Left ventricle myocardium inferior (tissue), 1 donor: ENCODE measurements at regions not wholly inside any gene's neighbourhood (a gene's known extent, or its start where the extent isn't known, plus 50 kb on each side); places are given as distances from the start of the nearest gene placed in this dataset.
"Not testable (repeated sequence)": the region's sequence is repeated elsewhere in the genome, so short reads cannot be mapped to it uniquely, and the experiment has no call there.

Experiments used
- DNase-seq: peaks from one replicate; pipeline ENCODE4 v3.0.0-alpha.2; 2020
- H3K27ac ChIP-seq: fragments of 200-600 bp; replicated peaks from 2 replicates; pipeline ENCODE4 v1.8.0; 2021
- H3K27me3 ChIP-seq: fragments of 200-600 bp; 2 replicates; pipeline ENCODE4 v1.8.0; 2021; ENCODE audit warnings: low read depth
- H3K36me3 ChIP-seq: fragments of 200-600 bp; 2 replicates; pipeline ENCODE4 v1.8.0; 2021
- H3K4me1 ChIP-seq: fragments of 200-600 bp; 2 replicates; pipeline ENCODE4 v1.8.0; 2021
- H3K4me3 ChIP-seq: fragments of 200-600 bp; 2 replicates; pipeline ENCODE4 v1.8.0; 2021; ENCODE audit warnings: mild to moderate bottlenecking, moderate library complexity
- H3K9me3 ChIP-seq: fragments of 200-600 bp; replicated peaks from 2 replicates; pipeline ENCODE4 v1.8.0; 2021
- intact Hi-C: fragments of 100-400 bp; cut with micrococcal nuclease; formaldehyde crosslinking; loops from one replicate; pipeline ENCODE4 v1.11.0; 2022
- TF ChIP-seq, protein P1 (sequence below): fragments of 200-600 bp; IDR thresholded peaks from 2 replicates; pipeline ENCODE4 v1.8.0; 2021; ENCODE audit warnings: antibody characterized with exemption, mild to moderate bottlenecking, borderline replicate concordance
- donor health status: DM: no; HTN: yes; CAD: no; lungs with severe emphysema.

DNA sequence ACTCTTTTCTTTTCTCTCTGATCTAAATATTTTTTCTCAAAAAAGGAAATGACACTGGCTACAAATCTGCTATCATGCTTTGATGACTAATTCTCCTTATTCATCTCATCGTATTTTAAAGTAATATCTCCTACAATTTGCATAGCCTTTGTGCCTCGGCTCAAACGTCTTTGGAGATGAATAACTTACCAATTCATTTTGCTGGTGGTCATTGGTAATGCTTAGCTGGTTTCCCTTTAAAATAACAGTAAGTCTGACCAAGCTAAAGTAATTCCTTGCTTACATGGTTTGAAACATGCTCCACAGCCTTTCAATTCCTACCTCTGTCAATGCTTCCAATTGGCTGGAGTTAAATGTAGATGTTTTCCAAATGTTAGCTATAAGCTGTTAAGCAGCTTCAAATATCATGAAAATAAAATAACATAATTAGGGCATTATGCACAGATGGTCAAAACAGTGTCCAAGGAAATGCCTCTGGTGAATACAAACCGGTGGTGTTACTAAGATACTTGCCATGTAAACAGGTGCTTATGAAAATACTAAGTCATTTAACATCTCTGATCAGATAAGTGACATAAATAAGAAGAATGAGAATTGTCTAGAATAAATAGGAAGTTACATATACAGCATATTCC is 435.0 kb downstream of the POM121L12 start:
- H3K27ac ChIP-seq, result no peak overlapping the region
- no peak for DNase-seq
- H3K9me3 ChIP-seq, result no peaks in the 10 kb centered on the region
- no peak overlapping the region for H3K4me3 ChIP-seq
- no peaks in the 10 kb centered on the region for H3K4me1 ChIP-seq
- TF ChIP-seq, protein P1, sequence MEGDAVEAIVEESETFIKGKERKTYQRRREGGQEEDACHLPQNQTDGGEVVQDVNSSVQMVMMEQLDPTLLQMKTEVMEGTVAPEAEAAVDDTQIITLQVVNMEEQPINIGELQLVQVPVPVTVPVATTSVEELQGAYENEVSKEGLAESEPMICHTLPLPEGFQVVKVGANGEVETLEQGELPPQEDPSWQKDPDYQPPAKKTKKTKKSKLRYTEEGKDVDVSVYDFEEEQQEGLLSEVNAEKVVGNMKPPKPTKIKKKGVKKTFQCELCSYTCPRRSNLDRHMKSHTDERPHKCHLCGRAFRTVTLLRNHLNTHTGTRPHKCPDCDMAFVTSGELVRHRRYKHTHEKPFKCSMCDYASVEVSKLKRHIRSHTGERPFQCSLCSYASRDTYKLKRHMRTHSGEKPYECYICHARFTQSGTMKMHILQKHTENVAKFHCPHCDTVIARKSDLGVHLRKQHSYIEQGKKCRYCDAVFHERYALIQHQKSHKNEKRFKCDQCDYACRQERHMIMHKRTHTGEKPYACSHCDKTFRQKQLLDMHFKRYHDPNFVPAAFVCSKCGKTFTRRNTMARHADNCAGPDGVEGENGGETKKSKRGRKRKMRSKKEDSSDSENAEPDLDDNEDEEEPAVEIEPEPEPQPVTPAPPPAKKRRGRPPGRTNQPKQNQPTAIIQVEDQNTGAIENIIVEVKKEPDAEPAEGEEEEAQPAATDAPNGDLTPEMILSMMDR, result no peak
- no peaks in the 10 kb centered on the region for H3K27me3 ChIP-seq
- intact Hi-C loops, result no loop called here
- H3K36me3 ChIP-seq, result no peaks in the 10 kb centered on the region

DNA sequence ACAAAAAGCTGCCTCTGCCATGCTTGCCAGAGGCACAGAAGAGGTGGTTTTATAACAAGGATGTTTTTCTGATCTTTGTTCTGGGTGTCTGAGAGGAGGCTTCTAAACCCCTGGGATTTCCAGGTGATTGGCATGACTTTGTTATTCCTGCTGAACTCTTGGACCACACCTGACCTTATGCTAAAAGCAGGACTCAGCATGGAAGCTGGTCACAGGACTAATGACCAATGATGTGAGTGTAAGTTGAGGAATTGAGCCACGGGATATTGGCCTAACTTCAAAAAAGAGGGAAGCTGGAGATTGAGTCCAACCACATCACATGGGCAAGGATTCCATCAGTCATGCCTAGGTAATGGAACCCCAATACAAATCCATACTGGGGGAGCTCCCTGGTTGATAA is 437.9 kb downstream of the POM121L12 start:
- no peak overlapping the region for H3K27ac ChIP-seq
- no peaks in the 10 kb centered on the region for H3K4me1 ChIP-seq
- no peaks in the 10 kb centered on the region for H3K27me3 ChIP-seq
- TF ChIP-seq, protein P1, result no peak
- DNase-seq, result no peak
- H3K36me3 ChIP-seq, result no peaks in the 10 kb centered on the region
- intact Hi-C loops, result no loop called here
- no peak overlapping the region for H3K4me3 ChIP-seq
- H3K9me3 ChIP-seq, result no peaks in the 10 kb centered on the region

DNA sequence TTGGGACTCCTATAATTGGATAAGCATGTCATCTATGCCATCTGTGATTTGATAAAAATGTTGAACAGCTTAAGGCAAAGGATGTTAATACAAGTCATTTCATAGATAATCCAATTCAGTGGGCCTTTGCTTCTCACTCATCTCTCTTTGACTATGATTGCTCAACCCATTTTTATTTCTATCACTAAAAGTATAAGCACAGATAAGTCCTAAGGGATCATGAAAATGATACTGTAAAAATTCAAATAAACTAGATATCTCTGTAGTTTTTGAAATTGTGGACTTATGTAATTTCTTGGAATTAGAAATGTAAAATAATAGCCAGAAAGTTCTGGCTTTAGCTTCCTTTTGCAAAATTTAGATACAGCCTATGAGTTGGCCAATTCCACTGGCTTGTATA is 440.3 kb downstream of the POM121L12 start:
- Histone ChIP-seq H3K36me3 (no peaks in the 10 kb centered on the region), H3K9me3 (no peaks in the 10 kb centered on the region), H3K4me3 (no peak overlapping the region), H3K4me1 (no peaks in the 10 kb centered on the region), H3K27ac (no peak overlapping the region), H3K27me3 (no peaks in the 10 kb centered on the region)
- TF ChIP-seq, protein P1, result no peak
- no peak for DNase-seq
- intact Hi-C loops, result no loop called here

DNA sequence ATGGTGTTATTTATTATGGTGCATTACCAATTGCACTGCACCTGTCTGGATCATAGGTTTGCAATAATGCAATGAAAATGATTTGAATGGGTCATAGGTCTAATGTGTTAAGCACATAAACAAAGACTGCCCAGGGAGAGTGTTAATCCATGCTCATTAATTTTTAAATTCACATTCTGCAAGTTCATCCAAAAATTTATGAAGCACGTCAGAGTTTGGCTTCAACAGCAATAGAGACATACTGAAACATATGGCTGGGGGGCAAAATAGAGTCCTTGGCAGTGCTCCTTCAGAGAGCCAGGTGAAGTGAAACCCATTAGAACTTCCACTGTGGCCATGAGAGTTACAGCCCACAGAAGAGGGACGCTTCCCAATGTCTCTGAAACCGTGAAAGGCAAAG is 441.1 kb downstream of the POM121L12 start:
- Histone ChIP-seq H3K27me3 (no peaks in the 10 kb centered on the region), H3K4me3 (no peak overlapping the region), H3K9me3 (no peaks in the 10 kb centered on the region), H3K36me3 (no peaks in the 10 kb centered on the region), H3K4me1 (no peaks in the 10 kb centered on the region), H3K27ac (no peak overlapping the region)
- DNase-seq, result no peak
- intact Hi-C loops, result no loop called here
- TF ChIP-seq, protein P1, result no peak

DNA sequence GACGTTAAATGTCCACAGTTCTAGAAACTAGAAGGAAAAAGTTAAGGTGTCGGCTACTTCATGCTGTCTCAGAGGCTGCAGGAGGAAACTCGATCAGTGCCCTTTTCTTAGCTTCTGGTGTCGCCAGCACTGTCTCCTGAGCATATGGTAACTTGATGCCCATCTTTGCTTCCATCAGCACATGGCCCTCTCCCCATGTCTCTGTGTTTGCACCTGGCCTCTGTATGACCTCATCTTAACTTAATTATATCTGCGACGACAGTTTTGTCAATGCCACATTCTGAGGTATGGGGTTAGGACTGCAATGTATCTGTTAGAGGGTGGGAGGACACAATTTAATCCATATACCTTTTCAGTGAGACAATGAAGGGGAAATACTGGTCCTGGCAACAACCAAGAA is 449.9 kb downstream of the POM121L12 start:
- no peaks in the 10 kb centered on the region for H3K27me3 ChIP-seq
- no peak overlapping the region for H3K4me3 ChIP-seq
- no peaks in the 10 kb centered on the region for H3K4me1 ChIP-seq
- DNase-seq, result no peak
- no peak overlapping the region for H3K27ac ChIP-seq
- intact Hi-C loops, result no loop called here
- peaks cover 6% of the 10 kb centered on the region for H3K9me3 ChIP-seq
- TF ChIP-seq, protein P1, result no peak
- H3K36me3 ChIP-seq, result no peaks in the 10 kb centered on the region

DNA sequence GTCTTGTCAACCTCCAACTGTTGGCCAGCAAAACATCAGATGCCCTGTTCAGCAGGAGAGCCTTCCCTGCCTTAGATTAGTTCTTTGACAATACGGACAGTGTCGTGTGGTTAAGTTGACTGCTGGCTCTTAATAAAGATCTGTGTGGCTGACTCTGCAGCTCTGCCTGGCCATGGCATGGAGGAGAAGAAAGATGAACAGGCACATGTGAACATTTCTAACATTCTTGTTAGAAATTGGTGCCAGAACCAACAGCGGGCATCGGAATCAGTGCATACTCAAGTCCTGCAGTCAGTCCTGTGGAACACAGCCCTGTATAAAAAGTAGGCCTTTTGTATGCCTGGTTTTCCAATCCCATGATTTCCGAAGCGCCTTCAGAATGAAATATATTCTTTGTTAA is 455.6 kb downstream of the POM121L12 start:
- Histone ChIP-seq H3K36me3 (no peaks in the 10 kb centered on the region), H3K9me3 (peaks cover 18% of the 10 kb centered on the region), H3K27ac (no peak overlapping the region), H3K4me1 (no peaks in the 10 kb centered on the region), H3K4me3 (no peak overlapping the region), H3K27me3 (no peaks in the 10 kb centered on the region)
- no peak for DNase-seq
- TF ChIP-seq, protein P1, result no peak
- intact Hi-C loops, result no loop called here

DNA sequence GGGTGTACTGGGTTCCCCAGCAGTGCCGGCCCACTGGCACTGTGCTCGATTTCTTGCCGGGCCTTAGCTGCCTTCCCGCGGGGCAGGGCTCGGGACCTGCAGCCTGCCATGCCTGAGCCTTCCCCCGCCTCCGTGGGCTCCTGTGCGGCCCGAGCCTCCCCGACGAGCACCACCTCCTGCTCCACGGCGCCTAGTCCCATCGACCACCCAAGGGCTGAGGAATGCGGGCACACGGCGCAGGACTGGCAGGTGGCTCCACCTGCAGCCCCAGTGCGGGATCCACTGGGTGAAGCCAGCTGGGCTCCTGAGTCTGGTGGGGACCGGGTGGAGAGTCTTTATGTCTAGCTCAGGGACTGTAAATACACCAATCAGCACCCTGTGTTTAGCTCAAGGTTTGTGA is 459.7 kb downstream of the POM121L12 start:
- DNase-seq, H3K36me3 ChIP-seq, intact Hi-C loops, H3K4me1 ChIP-seq, H3K4me3 ChIP-seq, H3K27ac ChIP-seq, H3K27me3 ChIP-seq: not testable (repeated sequence)
- H3K9me3 ChIP-seq, result peaks cover 24% of the 10 kb centered on the region
